Ovary (tissue), 3 donors: ENCODE measurements at regions not wholly inside any gene's neighbourhood (a gene's known extent, or its start where the extent isn't known, plus 50 kb on each side); places are given as distances from the start of the nearest gene placed in this dataset.

Source experiments
- CTCF ChIP-seq, 3 donors: fragments of 450-650 bp in 2 of 3; fragments of 200-600 bp in 1 of 3; IDR thresholded peaks; one replicate each; pipeline versions ENCODE4 v1.5.1 to v1.8.0; 2016 to 2022; ENCODE audit warnings: antibody characterized with exemption in 3 of 3, mild to moderate bottlenecking in 1 of 3
- EP300 ChIP-seq: sonication (generic); formaldehyde crosslinking; IDR thresholded peaks from one replicate; pipeline ENCODE4 v1.6.1; 2017; ENCODE audit warnings: antibody characterized with exemption
- POLR2A ChIP-seq: fragments of 450-650 bp; IDR thresholded peaks from one replicate; pipeline ENCODE4 v1.6.1; 2017; ENCODE audit warnings: antibody characterized with exemption, mild to moderate bottlenecking, moderate library complexity
- donor health status: DM: no; HTN: no; CAD: no.

- TF ChIP-seq POLR2A = no peak
- no peak for TF ChIP-seq CTCF (IDR thresholded peaks at IDR 0.05)
- TF ChIP-seq EP300 = no peak
Measured at GRCh38 chr3:34109021-34109420, 310.6 kb downstream of the PDCD6IP start.
